ENCODE measurements at regions not wholly inside any gene's neighbourhood (a gene's known extent, or its start where the extent isn't known, plus 50 kb on each side); places are given as distances from the start of the nearest gene placed in this dataset.

DNA sequence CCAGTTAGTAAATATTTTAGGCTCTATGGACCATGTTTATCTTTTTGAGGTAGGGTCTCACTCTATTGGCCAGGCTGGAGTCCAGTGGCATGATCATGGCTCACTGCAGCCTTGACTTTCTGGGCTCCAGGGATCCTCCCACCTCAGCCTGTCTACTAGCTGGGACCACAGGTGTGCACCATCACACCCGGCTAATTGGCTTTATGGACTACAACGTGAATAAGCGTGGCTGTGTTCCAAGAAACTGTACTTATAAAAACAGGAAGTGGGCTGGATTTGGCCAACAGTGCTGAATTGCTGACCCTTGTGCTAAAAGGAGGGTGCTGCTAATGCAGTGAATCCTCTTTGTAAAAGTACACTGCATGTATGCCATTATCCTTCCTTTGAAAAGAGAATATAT, 111.7 kb upstream of the CDK13 start:
- Histone ChIP-seq H3K36me3 (ENCODE audit: control insufficient read depth, low read length) (no peaks in the 10 kb centered on the region), H3K4me1 (ENCODE audit: control insufficient read depth, low read length) (no peaks in the 10 kb centered on the region; the same call in 1 of the 2 replicates), H3K9me3 (ENCODE audit: control insufficient read depth, insufficient read depth, low read length) (no peaks in the 10 kb centered on the region), H3F3A (ENCODE audit: control insufficient read depth, insufficient read depth) (no peaks in the 10 kb centered on the region), H3K79me2 (ENCODE audit: control insufficient read depth, low read length) (no peaks in the 10 kb centered on the region), H3K27me3 (ENCODE audit: control insufficient read depth, low read length) (peaks cover 41% of the 10 kb centered on the region), H3K4me3 (ENCODE audit: low read length) (no peak overlapping the region), H3K27ac (ENCODE audit: low read depth, low read length) (no peak overlapping the region), H3K4me2 (ENCODE audit: low read length) (no peak overlapping the region), H4K20me1 (ENCODE audit: control insufficient read depth, insufficient read depth, low read depth, low read length) (no peaks in the 10 kb centered on the region), H3K9me2 (replicated peaks; ENCODE audit: control insufficient read depth, low read length) (no peaks in the 10 kb centered on the region)
- TF ChIP-seq CTCF (IDR thresholded peaks at IDR 0.05; ENCODE audit: low read depth, low read length, poor library complexity, severe bottlenecking): no peak
- 0 out of 2 replicates have a peak, but pooled peaks have one; percentile 38 for TF ChIP-seq EZH2phosphoT487 (IDR thresholded peaks at IDR 0.05; ENCODE audit: borderline replicate concordance, low read length)

DNA sequence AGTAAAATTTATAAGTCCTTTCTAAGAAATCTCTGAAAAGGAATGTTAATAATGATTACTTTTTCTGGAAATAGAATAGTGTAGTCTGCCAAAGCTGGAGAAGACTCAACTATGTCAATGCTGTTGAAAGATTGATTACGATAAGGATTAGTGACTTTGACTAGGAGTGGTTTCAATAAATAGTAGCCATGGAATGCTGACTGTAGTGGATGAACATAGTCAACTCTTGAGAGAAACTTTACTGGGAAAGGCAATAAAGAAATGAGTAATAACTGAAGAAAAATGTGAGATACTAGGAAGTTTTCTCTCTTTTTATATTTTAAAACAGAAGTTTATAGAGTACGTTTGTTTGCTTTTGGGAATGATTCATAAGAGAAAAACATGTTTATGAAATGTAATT, 105.0 kb upstream of the CDK13 start:
- no peaks in the 10 kb centered on the region for H3K36me3 ChIP-seq (ENCODE audit: control insufficient read depth, low read length)
- H3K4me3 ChIP-seq (ENCODE audit: low read length): no peak overlapping the region
- no peaks in the 10 kb centered on the region for H3K79me2 ChIP-seq (ENCODE audit: control insufficient read depth, low read length)
- H3K27ac ChIP-seq (ENCODE audit: low read depth, low read length): no peak overlapping the region
- H3F3A ChIP-seq (ENCODE audit: control insufficient read depth, insufficient read depth): no peaks in the 10 kb centered on the region
- no peak for TF ChIP-seq CTCF (IDR thresholded peaks at IDR 0.05; ENCODE audit: low read depth, low read length, poor library complexity, severe bottlenecking)
- no peak for TF ChIP-seq EZH2phosphoT487 (IDR thresholded peaks at IDR 0.05; ENCODE audit: borderline replicate concordance, low read length)
- H3K27me3 ChIP-seq (ENCODE audit: control insufficient read depth, low read length): peaks cover 16% of the 10 kb centered on the region
- H3K4me2 ChIP-seq (ENCODE audit: low read length): no peak overlapping the region
- no peaks in the 10 kb centered on the region for H3K9me2 ChIP-seq (replicated peaks; ENCODE audit: control insufficient read depth, low read length)
- H4K20me1 ChIP-seq (ENCODE audit: control insufficient read depth, insufficient read depth, low read depth, low read length): no peaks in the 10 kb centered on the region
- no peaks in the 10 kb centered on the region for H3K4me1 ChIP-seq (ENCODE audit: control insufficient read depth, low read length)
- no peaks in the 10 kb centered on the region for H3K9me3 ChIP-seq (ENCODE audit: control insufficient read depth, insufficient read depth, low read length)

DNA sequence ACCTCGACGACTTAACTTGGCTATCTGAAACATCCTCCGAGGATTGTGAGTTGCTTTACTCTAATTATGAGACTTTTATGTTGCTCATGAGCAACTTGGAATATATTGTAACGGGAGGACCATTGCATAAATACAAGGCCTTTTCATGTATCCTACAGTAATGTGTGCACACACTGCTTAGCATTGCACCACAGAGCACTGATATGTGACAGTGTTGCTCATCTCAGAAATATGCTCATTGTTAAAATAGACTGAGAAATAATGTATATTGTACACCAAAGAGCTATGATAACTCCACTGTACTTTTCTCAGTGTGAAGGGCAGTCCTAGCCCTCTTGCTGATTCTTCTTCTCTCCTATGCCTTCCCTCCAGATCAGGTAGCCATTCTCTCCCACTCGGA, 102.8 kb upstream of the CDK13 start:
- TF ChIP-seq CTCF (IDR thresholded peaks at IDR 0.05; ENCODE audit: low read depth, low read length, poor library complexity, severe bottlenecking): no peak
- no peak for TF ChIP-seq EZH2phosphoT487 (IDR thresholded peaks at IDR 0.05; ENCODE audit: borderline replicate concordance, low read length)
- no peaks in the 10 kb centered on the region for H3K9me3 ChIP-seq (ENCODE audit: control insufficient read depth, insufficient read depth, low read length)
- H3K27ac ChIP-seq (ENCODE audit: low read depth, low read length): no peak overlapping the region
- H3K9me2 ChIP-seq (replicated peaks; ENCODE audit: control insufficient read depth, low read length): no peaks in the 10 kb centered on the region
- no peak overlapping the region for H3K4me2 ChIP-seq (ENCODE audit: low read length)
- no peaks in the 10 kb centered on the region for H3K36me3 ChIP-seq (ENCODE audit: control insufficient read depth, low read length)
- H3K4me1 ChIP-seq (ENCODE audit: control insufficient read depth, low read length): no peaks in the 10 kb centered on the region
- peaks cover 12% of the 10 kb centered on the region for H3K27me3 ChIP-seq (ENCODE audit: control insufficient read depth, low read length)
- H3K4me3 ChIP-seq (ENCODE audit: low read length): no peak overlapping the region
- H3K79me2 ChIP-seq (ENCODE audit: control insufficient read depth, low read length): no peaks in the 10 kb centered on the region
- H4K20me1 ChIP-seq (ENCODE audit: control insufficient read depth, insufficient read depth, low read depth, low read length): no peaks in the 10 kb centered on the region
- no peaks in the 10 kb centered on the region for H3F3A ChIP-seq (ENCODE audit: control insufficient read depth, insufficient read depth)
